Suppressor macrophage treated with lipopolysaccharide for 4 hours (primary cell): ENCODE measurements at regions not wholly inside any gene's neighbourhood (a gene's known extent, or its start where the extent isn't known, plus 50 kb on each side); places are given as distances from the start of the nearest gene placed in this dataset.

Source experiments
- DNase-seq: peaks from one replicate; pipeline ENCODE4 v3.0.0-alpha.2; 2020

DNA sequence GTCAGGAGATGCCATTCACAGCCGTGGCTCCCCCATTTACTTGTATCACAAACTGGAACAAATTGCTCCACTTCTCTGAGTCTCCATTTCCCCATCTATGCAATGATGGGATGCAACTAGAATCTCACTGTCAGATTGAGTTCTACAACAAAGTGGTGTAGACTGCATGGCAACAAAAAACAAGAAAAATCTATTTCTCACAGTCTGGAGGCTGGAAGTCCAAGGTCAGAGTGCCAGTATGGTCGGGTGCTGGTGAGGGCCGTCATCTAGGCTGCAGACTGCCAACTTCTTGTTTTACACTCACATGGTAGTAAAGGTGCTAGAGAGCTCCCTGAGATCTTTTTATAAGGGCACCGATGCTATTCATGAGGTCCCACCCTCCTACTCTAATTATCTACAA lies 158.4 kb upstream of the BCL6 start:
- DNase-seq = no peak

GRCh38 chr3:187906416-187906815 lies 161.1 kb upstream of the BCL6 start:
- no peak for DNase-seq

- DNase-seq = no peak
Measured at GRCh38 chr3:187906920-187907319, 161.7 kb upstream of the BCL6 start.

DNA sequence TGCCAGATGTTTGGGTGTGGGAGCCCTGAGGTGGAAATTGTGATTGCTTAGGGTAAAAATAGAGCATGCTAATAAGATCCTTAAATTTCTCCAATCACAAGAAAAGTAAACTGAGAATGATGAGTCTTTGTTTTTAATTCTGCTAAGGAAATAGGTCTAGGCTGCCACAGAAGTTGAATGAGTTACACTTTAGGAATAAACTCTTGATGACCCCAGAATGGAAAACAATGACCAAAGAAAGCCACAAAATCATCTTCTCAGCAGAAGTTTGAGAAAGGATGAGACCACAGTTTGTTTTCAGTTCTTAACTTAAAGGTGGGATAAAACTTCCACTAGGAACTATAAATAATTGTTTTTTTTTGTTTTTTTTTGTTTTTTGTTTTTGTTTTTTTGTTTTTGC lies 164.6 kb upstream of the BCL6 start:
- DNase-seq = no peak

GRCh38 chr3:187912007-187912406 lies 166.7 kb upstream of the BCL6 start:
- DNase-seq = no peak

- no peak for DNase-seq
Measured at GRCh38 chr3:187913617-187914033, 168.4 kb upstream of the BCL6 start.

- no peak for DNase-seq
Measured at GRCh38 chr3:187914231-187914630, 169.0 kb upstream of the BCL6 start.

- DNase-seq = no peak
Measured at GRCh38 chr3:187916072-187916471, 170.8 kb upstream of the BCL6 start.

- no peak for DNase-seq
Measured at GRCh38 chr3:187918081-187918644, 172.9 kb upstream of the BCL6 start.

DNA sequence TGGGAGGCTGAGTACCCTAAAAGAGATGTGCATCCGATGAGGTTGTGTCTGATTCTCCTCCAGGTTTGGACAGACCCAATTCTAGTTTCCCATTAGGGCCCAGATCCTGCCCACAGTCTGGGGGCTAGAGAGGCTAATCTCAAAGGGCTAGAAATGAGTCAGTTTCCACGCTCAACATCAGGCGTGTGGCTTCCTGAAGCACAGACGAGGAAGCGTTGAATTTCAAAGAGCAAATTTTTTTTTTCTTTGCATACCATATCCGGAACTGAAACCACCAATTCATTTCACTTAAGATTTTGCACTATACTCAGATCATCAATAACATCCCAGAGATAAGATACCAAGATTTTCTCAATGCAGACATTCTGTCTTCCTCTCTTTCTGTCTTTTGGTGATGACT lies 173.8 kb upstream of the BCL6 start:
- peak; percentile 87 for DNase-seq

DNA sequence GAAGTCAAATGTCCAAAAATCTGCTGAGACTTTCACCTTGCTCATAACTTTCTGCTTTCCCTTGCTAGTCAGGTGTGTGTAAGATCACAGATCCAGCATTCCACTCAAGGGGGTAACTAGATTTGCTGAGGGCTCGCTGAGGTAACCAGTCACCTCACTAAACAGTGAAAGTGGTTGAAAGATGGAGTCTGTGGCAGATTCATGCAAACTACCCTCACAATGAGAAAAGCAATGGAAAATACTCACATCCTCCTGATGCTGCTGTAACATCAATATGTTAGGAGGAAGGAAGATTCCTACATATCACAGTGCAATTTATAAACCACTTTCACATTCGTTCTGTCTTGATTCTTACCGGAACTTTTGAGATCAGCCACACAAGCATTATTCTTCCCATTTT lies 174.3 kb upstream of the BCL6 start:
- peak; percentile 88 for DNase-seq

- DNase-seq = peak; percentile 67
Measured at GRCh38 chr3:187920030-187920429, 174.8 kb upstream of the BCL6 start.

DNA sequence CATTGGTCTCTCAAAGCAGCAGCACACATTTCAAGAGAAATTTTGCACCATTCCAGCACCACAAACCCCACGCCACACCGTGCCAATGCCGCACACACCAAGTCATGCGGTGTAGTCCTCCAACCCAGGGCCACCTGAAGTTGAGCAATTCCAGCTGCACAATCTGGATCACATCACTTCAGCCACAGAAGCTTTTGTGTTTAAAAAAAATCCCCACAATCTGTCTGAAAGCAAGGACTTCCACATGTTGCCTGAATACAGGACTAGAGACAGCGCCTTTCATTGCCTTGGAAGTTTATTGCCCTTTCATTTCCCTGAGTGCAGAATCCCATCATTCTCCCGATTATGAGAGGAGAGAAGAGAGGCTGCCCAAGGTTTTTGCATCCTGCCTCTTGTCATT lies 175.6 kb upstream of the BCL6 start:
- DNase-seq = no peak

DNA sequence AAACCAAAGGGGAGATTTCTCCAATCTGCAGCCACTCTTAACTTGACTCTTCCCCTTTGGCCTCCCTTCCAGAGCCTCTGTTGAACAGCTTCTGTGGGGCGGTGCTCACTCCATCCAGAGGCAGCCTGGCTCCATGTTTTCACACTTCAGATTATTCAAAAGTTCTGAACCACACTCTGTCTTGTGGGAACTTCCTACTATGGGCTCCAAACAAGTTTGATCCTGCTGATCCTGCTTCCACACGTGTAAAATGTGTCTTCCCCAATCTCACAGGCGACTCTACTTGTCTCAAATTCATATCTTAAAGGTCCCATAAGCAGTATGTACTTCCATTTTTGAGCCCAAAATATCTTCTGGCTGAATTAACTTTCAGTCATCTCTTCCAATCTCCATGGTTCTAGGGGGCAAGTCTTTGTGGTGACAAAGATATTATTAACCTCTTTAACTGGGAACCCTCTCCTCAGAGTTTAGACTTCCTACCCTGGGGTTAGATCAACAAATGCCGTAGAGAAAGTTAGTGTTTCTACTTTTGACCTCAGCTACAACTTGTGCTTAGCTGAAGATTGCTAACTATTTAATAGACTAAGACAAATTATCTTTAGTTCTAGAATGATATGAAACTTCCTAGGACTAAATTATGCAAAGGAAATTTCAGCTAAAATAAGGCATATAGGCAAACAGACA lies 176.3 kb upstream of the BCL6 start:
- peak; percentile 21 for DNase-seq

GRCh38 chr3:187922704-187923416 lies 177.6 kb upstream of the BCL6 start:
- DNase-seq = no peak

GRCh38 chr3:187924651-187925050 lies 179.4 kb upstream of the BCL6 start:
- no peak for DNase-seq

DNA sequence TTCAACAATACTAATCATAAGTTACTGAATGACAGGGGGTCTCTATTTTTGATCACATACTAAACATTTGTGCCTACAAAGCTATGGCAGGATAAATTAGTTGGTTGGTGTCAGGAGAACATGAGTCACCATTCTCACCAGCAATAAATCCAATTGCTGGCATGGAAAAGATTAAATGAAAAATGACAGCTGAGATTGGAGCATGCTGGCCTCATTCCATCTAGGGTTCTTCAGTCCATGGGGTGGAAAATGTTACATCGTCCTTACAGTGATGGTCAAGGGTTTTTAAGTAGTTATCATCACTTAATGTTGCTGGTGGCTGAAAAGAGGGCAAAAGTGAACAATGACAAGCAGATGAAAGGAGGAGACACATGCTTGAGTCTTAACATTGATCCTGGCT lies 180.1 kb upstream of the BCL6 start:
- no peak for DNase-seq

DNA sequence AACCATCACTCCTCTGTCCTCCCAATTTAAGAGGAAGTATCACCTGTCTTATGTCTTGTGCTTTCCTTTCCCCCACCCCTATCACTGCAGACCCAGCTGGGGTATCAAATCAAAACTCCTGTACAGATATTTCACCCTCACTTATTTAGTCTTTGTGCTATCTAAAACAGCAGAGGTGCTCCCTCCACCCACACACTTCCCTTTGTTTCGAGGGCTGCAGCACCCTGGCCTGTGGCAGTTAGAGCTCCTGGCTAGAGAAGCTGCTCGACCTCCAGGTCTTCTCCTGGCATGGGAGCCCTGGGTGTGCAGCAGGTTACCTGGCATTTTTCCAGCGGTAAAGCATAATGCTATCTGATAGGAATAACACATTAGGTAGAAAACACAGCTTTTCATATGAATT lies 181.4 kb upstream of the BCL6 start:
- no peak for DNase-seq

GRCh38 chr3:187927565-187927964 lies 182.3 kb upstream of the BCL6 start:
- no peak for DNase-seq

DNA sequence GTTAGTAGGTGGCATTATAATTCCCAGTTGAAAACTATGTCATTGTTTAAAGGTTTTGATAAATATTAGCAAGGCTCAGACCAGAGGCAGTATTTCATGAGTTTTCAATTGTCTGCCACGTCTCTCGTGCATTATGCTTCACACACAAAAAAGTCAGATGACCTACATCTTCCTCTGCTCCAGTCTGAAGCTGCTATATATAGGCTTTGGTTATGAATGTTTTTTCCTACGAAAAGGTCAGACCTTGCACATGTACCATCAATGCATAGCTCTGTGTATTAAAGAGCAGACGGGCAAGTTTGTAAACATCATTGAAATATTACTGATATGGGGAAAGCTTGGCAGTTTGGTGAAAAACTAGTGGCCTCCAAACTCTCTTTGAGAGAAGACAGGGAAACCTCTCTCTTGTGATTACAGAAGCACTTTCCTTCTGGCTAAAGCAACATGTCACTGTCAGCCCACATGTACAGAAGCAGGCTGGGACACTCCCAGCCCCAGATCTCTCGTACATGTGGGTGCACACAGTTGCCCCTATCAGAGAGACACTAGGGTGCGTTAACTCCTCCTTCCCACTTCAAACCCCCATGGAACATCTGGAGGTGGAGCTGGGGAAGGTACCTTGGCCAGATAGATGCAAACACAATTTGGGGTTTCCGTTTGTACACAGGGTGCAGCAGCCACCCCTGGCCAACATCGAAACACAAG lies 184.0 kb upstream of the BCL6 start:
- no peak for DNase-seq

DNA sequence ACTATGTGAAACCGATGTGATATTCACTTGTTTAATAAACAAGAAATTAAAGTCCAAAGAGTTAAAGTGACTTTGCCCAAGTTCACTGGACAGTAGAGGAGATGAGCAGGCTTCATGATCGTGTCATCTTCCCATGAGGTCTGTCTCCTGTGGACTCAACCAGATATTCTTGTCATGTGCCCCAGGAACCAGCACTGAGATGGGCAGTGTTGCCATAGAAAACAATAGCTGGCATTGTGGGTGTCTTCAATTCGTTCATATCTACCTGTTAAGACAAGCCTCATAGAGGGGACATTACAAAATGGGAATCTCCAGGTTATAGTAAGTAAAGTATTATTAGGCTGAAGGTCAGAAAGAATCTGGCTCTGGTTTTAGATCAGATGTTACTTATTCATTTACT lies 184.8 kb upstream of the BCL6 start:
- no peak for DNase-seq

- no peak for DNase-seq
Measured at GRCh38 chr3:187931101-187931500, 185.8 kb upstream of the BCL6 start.

GRCh38 chr3:187931770-187932278 lies 186.6 kb upstream of the BCL6 start:
- no peak for DNase-seq

- no peak for DNase-seq
Measured at GRCh38 chr3:187932530-187932929, 187.3 kb upstream of the BCL6 start.
